Peyer's patch (tissue), 4 donors: ENCODE measurements at regions not wholly inside any gene's neighbourhood (a gene's known extent, or its start where the extent isn't known, plus 50 kb on each side); places are given as distances from the start of the nearest gene placed in this dataset.

ENCODE experiments used
- CTCF ChIP-seq, 6 experiments: fragments of 450-650 bp in 4 of 6; fragments of 200-600 bp in 2 of 6; sonication (generic) in 1 of 6; IDR thresholded peaks; one replicate each; pipeline ENCODE4 v1.5.1; 2017 to 2019; ENCODE audit warnings: antibody characterized with exemption in 6 of 6, mild to moderate bottlenecking in 3 of 6, moderate library complexity in 1 of 6
- POLR2A ChIP-seq, 2 donors: fragments of 450-650 bp; IDR thresholded peaks; one replicate each; pipeline ENCODE4 v1.5.1; 2017; ENCODE audit warnings: antibody characterized with exemption in 2 of 2, mild to moderate bottlenecking in 2 of 2, moderate library complexity in 2 of 2

- TF ChIP-seq POLR2A (IDR thresholded peaks at IDR 0.05) (no peak), CTCF (IDR thresholded peaks at IDR 0.05) (no peak)
These were observed 461.9 kb upstream of the COX7C start for GRCh38 chr5:86155796-86156195.
